ENCODE measurements at regions not wholly inside any gene's neighbourhood (a gene's known extent, or its start where the extent isn't known, plus 50 kb on each side); places are given as distances from the start of the nearest gene placed in this dataset.

DNA sequence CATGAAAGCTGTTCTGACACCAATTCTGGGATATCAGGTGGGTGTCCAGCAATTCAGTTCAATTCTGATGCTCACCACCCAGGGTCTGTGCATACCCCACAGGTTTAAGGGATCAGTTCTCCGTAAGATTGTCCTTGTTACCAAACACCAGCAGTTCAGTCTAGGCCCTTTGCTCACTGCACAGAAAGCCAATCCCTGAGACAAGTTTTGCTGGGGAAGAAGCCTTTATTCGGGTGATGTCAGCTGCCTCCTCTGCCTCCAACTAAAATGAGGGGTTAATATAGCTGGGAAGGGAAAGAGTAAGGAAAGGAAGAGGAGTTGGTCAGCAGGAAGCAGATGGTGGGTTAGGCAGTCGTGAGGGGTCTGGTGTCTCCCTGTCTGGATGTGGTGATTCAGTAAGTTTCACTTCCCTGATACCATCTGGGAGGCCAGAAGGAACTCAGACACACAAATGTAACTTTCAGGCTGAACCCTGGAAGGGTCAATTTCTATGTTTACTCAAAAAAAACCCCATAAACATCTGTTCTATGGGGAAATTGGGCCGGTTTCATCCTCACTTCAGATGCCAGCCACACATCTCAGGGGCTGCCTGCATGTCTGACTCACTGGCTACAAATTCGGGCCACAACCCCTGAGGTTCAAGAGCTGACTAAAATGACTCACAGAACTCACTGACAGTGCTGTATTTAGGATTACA, 83.3 kb upstream of the PGBD5 start:
- TF ChIP-seq, protein P1, sequence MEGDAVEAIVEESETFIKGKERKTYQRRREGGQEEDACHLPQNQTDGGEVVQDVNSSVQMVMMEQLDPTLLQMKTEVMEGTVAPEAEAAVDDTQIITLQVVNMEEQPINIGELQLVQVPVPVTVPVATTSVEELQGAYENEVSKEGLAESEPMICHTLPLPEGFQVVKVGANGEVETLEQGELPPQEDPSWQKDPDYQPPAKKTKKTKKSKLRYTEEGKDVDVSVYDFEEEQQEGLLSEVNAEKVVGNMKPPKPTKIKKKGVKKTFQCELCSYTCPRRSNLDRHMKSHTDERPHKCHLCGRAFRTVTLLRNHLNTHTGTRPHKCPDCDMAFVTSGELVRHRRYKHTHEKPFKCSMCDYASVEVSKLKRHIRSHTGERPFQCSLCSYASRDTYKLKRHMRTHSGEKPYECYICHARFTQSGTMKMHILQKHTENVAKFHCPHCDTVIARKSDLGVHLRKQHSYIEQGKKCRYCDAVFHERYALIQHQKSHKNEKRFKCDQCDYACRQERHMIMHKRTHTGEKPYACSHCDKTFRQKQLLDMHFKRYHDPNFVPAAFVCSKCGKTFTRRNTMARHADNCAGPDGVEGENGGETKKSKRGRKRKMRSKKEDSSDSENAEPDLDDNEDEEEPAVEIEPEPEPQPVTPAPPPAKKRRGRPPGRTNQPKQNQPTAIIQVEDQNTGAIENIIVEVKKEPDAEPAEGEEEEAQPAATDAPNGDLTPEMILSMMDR (conservative IDR thresholded peaks at IDR 0.05; ENCODE audit: low read length) = no peak
- TF ChIP-seq EZH2phosphoT487 (IDR thresholded peaks at IDR 0.05; ENCODE audit: borderline replicate concordance) = no peak

Data from Loucy (cell line).